GM12865 (cell line): ENCODE measurements at regions not wholly inside any gene's neighbourhood (a gene's known extent, or its start where the extent isn't known, plus 50 kb on each side); places are given as distances from the start of the nearest gene placed in this dataset.
"Not testable (repeated sequence)": the region's sequence is repeated elsewhere in the genome, so short reads cannot be mapped to it uniquely, and the experiment has no call there.

Source experiments
- DNase-seq: peaks from one replicate; pipeline ENCODE4 v3.0.0; 2010; ENCODE audit warnings: low read depth
- H3K4me3 ChIP-seq: 2 replicates; pipeline ENCODE4 v1.5.1; 2011; ENCODE audit warnings: mild to moderate bottlenecking, low read depth, low read length, control low read depth
- CTCF ChIP-seq: IDR thresholded peaks from 2 replicates; pipeline ENCODE4 v1.5.1; 2011; ENCODE audit warnings: low read length, control low read depth, low read depth, inconsistent platforms; ENCODE audit not compliant: insufficient read depth; ENCODE audit errors: missing control alignments

- no peak for DNase-seq
- H3K4me3 ChIP-seq, result no peak overlapping the region
Measured at GRCh38 chr16:13463619-13464018, 456.3 kb upstream of the ERCC4 start.

GRCh38 chr16:13471036-13471435, 448.9 kb upstream of the ERCC4 start:
- no peak for DNase-seq
- no peak overlapping the region for H3K4me3 ChIP-seq
- TF ChIP-seq CTCF, result no peak

More at GRCh38 chr16:13463619-13464018, 456.3 kb upstream of the ERCC4 start:
- TF ChIP-seq CTCF, result no peak

GRCh38 chr16:13478991-13479390, 441.0 kb upstream of the ERCC4 start:
- DNase-seq, result no peak
- H3K4me3 ChIP-seq, result no peak overlapping the region
- no peak for TF ChIP-seq CTCF

- H3K4me3 ChIP-seq, result no peak overlapping the region
- no peak for DNase-seq
- no peak for TF ChIP-seq CTCF
Measured at GRCh38 chr16:13479549-13479948, 440.4 kb upstream of the ERCC4 start.

- H3K4me3 ChIP-seq, result no peak overlapping the region
- DNase-seq, result no peak
- no peak for TF ChIP-seq CTCF
Measured at GRCh38 chr16:13480801-13481200, 439.2 kb upstream of the ERCC4 start.

- DNase-seq, result no peak
- no peak for TF ChIP-seq CTCF
- H3K4me3 ChIP-seq, result no peak overlapping the region
Measured at GRCh38 chr16:13483121-13483520, 436.8 kb upstream of the ERCC4 start.

GRCh38 chr16:13489416-13489815, 430.5 kb upstream of the ERCC4 start:
- not testable (repeated sequence) for H3K4me3 ChIP-seq, DNase-seq
